Left lung (tissue), 4 donors: ENCODE measurements at regions not wholly inside any gene's neighbourhood (a gene's known extent, or its start where the extent isn't known, plus 50 kb on each side); places are given as distances from the start of the nearest gene placed in this dataset.

Experiments used
- ATAC-seq: fragments of 200-7000 bp; cut with Tn5 transposase; one replicate; pipeline ENCODE4 v1.9.1; 2020; ENCODE audit warnings: moderate library complexity
- DNase-seq, 4 donors: peaks; one replicate each; pipeline ENCODE4 v3.0.0-alpha.2; 2013 to 2020
- H3K27ac ChIP-seq, 2 donors: fragments of 200-600 bp; sonication (generic) in 1 of 2; one replicate each; pipeline versions ENCODE4 v1.5.0 to v1.8.0; 2020 to 2021
- H3K27me3 ChIP-seq, 2 donors: fragments of 200-600 bp; sonication (generic) in 1 of 2; one replicate each; pipeline versions ENCODE4 v1.5.0 to v1.8.0; 2020 to 2021
- H3K36me3 ChIP-seq, 2 donors: fragments of 200-600 bp; sonication (generic) in 1 of 2; one replicate each; pipeline versions ENCODE4 v1.5.0 to v1.8.0; 2020 to 2021
- H3K4me1 ChIP-seq, 2 donors: fragments of 200-600 bp; one replicate each; pipeline ENCODE4 v1.8.0; 2021
- H3K4me3 ChIP-seq, 2 donors: fragments of 200-600 bp; sonication (generic) in 1 of 2; one replicate each; pipeline versions ENCODE4 v1.5.0 to v1.8.0; 2020 to 2021; ENCODE audit warnings: mild to moderate bottlenecking in 1 of 2
- H3K9me3 ChIP-seq, 2 donors: fragments of 200-600 bp; sonication (generic) in 1 of 2; one replicate each; pipeline versions ENCODE4 v1.5.0 to v1.8.0; 2020 to 2021
- intact Hi-C, 2 donors: fragments of 100-400 bp; cut with DNase I; formaldehyde crosslinking; loops; one replicate each; pipeline versions ENCODE4 v1.11.2 to v1.14.2; 2022
- TF ChIP-seq, protein P1 (sequence below), 2 donors: fragments of 200-600 bp; sonication (generic) in 1 of 2; IDR thresholded peaks; one replicate each; pipeline versions ENCODE4 v1.5.0 to v1.8.0; 2021; ENCODE audit warnings: antibody characterized with exemption in 2 of 2
- donor health status: DM: no; HTN: yes; CAD: no.
- donor health status: DM: no; HTN: no; CAD: no.

DNA sequence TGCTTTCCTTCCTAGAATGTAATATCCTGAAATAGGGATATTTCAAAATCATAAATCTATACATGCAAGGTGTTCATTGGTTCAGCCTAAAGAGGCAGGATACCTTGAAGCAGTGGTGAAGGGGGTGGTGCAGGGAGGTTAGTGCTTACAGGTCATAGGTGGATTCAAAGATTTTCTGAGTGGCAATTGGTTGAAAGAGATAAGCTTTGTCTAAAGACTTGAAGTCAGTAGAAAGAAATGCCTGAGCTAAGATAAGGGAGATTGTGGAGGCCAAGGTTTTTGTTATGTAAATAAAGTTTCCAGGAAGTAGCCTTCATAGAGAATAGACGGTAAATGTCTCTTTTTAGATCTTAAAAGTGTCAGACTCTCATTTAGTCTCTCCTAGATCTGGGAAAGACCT lies 741.2 kb upstream of the ZWINT start:
- Histone ChIP-seq H3K4me1 (no peaks in the 10 kb centered on the region), H3K27ac (no peak overlapping the region), H3K4me3 (no peak overlapping the region), H3K9me3 (no peaks in the 10 kb centered on the region), H3K36me3 (no peaks in the 10 kb centered on the region), H3K27me3 (no peaks in the 10 kb centered on the region)
- intact Hi-C loops = no loop called here
- TF ChIP-seq, protein P1, sequence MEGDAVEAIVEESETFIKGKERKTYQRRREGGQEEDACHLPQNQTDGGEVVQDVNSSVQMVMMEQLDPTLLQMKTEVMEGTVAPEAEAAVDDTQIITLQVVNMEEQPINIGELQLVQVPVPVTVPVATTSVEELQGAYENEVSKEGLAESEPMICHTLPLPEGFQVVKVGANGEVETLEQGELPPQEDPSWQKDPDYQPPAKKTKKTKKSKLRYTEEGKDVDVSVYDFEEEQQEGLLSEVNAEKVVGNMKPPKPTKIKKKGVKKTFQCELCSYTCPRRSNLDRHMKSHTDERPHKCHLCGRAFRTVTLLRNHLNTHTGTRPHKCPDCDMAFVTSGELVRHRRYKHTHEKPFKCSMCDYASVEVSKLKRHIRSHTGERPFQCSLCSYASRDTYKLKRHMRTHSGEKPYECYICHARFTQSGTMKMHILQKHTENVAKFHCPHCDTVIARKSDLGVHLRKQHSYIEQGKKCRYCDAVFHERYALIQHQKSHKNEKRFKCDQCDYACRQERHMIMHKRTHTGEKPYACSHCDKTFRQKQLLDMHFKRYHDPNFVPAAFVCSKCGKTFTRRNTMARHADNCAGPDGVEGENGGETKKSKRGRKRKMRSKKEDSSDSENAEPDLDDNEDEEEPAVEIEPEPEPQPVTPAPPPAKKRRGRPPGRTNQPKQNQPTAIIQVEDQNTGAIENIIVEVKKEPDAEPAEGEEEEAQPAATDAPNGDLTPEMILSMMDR (IDR thresholded peaks at IDR 0.05) = no peak
- DNase-seq = no peak
- no peak for ATAC-seq

DNA sequence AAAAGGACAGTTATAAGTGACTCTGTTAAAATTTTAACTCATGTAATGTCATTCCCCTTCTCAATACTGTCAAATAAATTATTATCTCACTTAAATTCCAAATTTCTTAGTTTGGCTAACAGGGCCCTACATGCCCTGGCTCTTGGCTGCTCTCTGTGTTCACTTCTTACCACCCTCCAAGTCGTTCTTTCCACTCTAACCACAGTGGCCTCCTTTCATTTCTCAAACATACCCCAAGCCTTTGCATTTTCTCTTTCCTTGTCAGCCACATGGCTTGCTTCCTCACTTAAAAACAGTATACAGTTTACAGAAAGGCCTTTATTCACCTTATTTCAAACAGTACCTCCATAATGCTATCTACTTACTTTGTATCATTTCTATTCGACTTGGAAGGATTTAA lies 737.1 kb upstream of the ZWINT start:
- Histone ChIP-seq H3K36me3 (no peaks in the 10 kb centered on the region), H3K4me1 (no peaks in the 10 kb centered on the region), H3K27ac (no peak overlapping the region), H3K27me3 (no peaks in the 10 kb centered on the region), H3K4me3 (no peak overlapping the region), H3K9me3 (peaks cover 0 to 14% of the 10 kb centered on the region in 2 donors)
- no peak for ATAC-seq
- TF ChIP-seq, protein P1 (IDR thresholded peaks at IDR 0.05) = no peak
- intact Hi-C loops = no loop called here
- no peak for DNase-seq

DNA sequence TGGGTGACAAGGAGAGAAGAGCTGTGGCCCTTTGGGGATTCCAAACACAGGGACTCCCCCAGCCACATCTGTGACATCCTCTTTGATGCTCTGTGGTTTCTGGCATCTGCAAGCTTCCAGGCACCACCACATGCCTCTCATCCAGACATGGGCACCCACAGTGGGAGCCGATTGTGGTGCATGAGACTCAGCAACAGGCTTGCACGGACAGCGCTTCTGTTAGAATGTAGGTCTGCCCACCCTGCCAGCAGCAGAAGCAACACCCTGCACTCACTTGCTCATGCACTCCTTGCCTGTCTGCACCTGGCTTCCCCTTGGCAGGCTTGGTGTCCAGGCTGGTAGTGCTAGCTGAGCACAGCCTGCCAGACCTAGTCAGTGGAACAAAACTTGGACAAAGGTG lies 735.0 kb upstream of the ZWINT start:
- ATAC-seq (no peak), DNase-seq (peak in 1 of 4 donors; percentile 25)
- Histone ChIP-seq H3K9me3 (peaks cover 0 to 14% of the 10 kb centered on the region in 2 donors), H3K4me3 (no peak overlapping the region), H3K27me3 (no peaks in the 10 kb centered on the region), H3K4me1 (no peaks in the 10 kb centered on the region), H3K36me3 (no peaks in the 10 kb centered on the region), H3K27ac (no peak overlapping the region)
- intact Hi-C loops = no loop called here
- TF ChIP-seq, protein P1 (IDR thresholded peaks at IDR 0.05) = no peak

DNA sequence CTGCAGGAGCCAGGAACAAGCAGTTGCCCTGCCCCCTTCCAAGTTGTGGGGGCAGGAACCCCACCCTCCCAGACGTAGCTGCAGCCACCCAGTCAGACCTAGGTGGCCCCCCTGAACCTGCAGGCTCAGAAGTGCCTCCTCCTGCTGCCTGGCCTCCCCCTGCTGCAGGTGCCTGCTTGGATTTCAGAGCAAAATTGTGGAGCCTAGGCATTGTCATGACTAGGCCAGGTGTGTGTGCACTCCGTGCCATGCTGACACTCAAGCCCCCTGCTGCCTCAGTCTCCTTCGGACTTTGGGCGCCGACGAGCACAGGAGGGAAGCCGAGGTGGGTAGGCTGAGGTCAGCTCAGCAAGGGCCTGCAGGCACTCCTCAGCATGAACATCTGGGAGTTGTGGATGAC lies 733.9 kb upstream of the ZWINT start:
- Histone ChIP-seq H3K36me3 (no peaks in the 10 kb centered on the region), H3K4me1 (no peaks in the 10 kb centered on the region), H3K9me3 (peaks cover 0 to 14% of the 10 kb centered on the region in 2 donors), H3K27me3 (no peaks in the 10 kb centered on the region), H3K27ac (no peak overlapping the region), H3K4me3 (no peak overlapping the region)
- TF ChIP-seq, protein P1 (IDR thresholded peaks at IDR 0.05) = no peak
- ATAC-seq (no peak), DNase-seq (peak in 1 of 4 donors; percentile 31)
- intact Hi-C loops = no loop called here

DNA sequence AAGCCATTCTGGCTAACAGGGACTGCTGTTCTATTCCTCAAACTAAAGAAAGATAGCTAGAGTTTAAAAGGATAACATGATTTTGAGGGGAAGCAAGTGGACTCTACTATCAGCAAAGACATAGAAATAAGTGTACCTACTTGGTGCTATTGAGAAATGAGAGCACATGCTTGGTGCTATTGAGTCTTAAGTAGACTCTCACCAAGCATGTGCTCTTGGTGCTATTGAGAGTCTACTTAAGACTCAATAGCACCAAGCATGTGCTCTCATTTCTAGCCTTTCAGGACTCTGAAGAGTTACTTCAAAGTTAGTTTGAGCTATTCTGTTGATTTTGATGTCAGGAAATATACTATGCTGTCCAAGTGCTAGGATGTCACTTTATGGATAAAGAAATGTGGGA lies 733.0 kb upstream of the ZWINT start:
- Histone ChIP-seq H3K27ac (no peak overlapping the region), H3K36me3 (no peaks in the 10 kb centered on the region), H3K27me3 (no peaks in the 10 kb centered on the region), H3K4me1 (no peaks in the 10 kb centered on the region), H3K9me3 (peaks cover 0 to 14% of the 10 kb centered on the region in 2 donors), H3K4me3 (no peak overlapping the region)
- no peak for DNase-seq
- intact Hi-C loops = no loop called here
- peak; percentile 89 for ATAC-seq
- TF ChIP-seq, protein P1 (IDR thresholded peaks at IDR 0.05) = no peak
